Smooth muscle cell (in vitro differentiated cells): ENCODE measurements at regions not wholly inside any gene's neighbourhood (a gene's known extent, or its start where the extent isn't known, plus 50 kb on each side); places are given as distances from the start of the nearest gene placed in this dataset.
"Not testable (repeated sequence)": the region's sequence is repeated elsewhere in the genome, so short reads cannot be mapped to it uniquely, and the experiment has no call there.

ENCODE experiments used
- DNase-seq: peaks from one replicate; lab custom pipeline; 2025; ENCODE audit not compliant: unreplicated experiment; lab: John Stamatoyannopoulos, UW
- H2AFZ ChIP-seq: fragments of 200-600 bp; sonication (generic); 2 replicates; pipeline ENCODE4 v1.6.0; 2016; ENCODE audit warnings: antibody characterized with exemption, low read depth, mild to moderate bottlenecking
- H3F3A ChIP-seq: fragments of 200-600 bp; sonication (generic); 2 replicates; pipeline ENCODE4 v1.6.0; 2017; ENCODE audit warnings: antibody characterized with exemption, low read depth
- H3K27ac ChIP-seq: fragments of 200-600 bp; sonication (generic); 2 replicates; pipeline ENCODE4 v1.5.1; 2016; ENCODE audit warnings: low read depth, mild to moderate bottlenecking
- H3K27me3 ChIP-seq: fragments of 200-600 bp; sonication (generic); 2 replicates; pipeline ENCODE4 v1.6.1; 2016; ENCODE audit warnings: low read depth, mild to moderate bottlenecking
- H3K36me3 ChIP-seq: fragments of 200-600 bp; sonication (generic); 2 replicates; pipeline ENCODE4 v1.5.1; 2016; ENCODE audit warnings: low read depth
- H3K4me1 ChIP-seq: fragments of 200-600 bp; sonication (generic); 2 replicates; pipeline ENCODE4 v1.5.1; 2016; ENCODE audit warnings: low read depth
- H3K4me2 ChIP-seq: fragments of 200-600 bp; sonication (generic); 2 replicates; pipeline ENCODE4 v1.6.0; 2016; ENCODE audit warnings: mild to moderate bottlenecking
- H3K4me3 ChIP-seq: fragments of 200-600 bp; sonication (generic); 2 replicates; pipeline ENCODE4 v1.5.1; 2016; ENCODE audit warnings: mild to moderate bottlenecking
- H3K79me2 ChIP-seq: fragments of 200-600 bp; sonication (generic); 2 replicates; pipeline ENCODE4 v1.6.0; 2016; ENCODE audit warnings: low read depth, mild to moderate bottlenecking
- H3K9ac ChIP-seq: fragments of 200-600 bp; sonication (generic); 2 replicates; pipeline ENCODE4 v1.6.0; 2016; ENCODE audit warnings: low read depth
- H3K9me3 ChIP-seq: fragments of 200-600 bp; sonication (generic); replicated peaks from 2 replicates; pipeline ENCODE4 v1.5.1; 2016; ENCODE audit warnings: low read depth
- H4K20me1 ChIP-seq: fragments of 200-600 bp; sonication (generic); 2 replicates; pipeline ENCODE4 v1.6.0; 2016; ENCODE audit warnings: low read depth
- CTCF ChIP-seq: fragments of 200-600 bp; sonication (generic); IDR thresholded peaks from 2 replicates; pipeline ENCODE4 v1.5.1; 2017; ENCODE audit warnings: borderline replicate concordance, mild to moderate bottlenecking, antibody characterized with exemption; ENCODE audit not compliant: insufficient read depth, poor library complexity, severe bottlenecking
- WGBS: methylation state at CpG from one replicate; pipeline ENCODE4 v1.1.7; 2016; ENCODE audit warnings: low lambda C conversion rate; 5-methylcytosine and 5-hydroxymethylcytosine counted together

DNA sequence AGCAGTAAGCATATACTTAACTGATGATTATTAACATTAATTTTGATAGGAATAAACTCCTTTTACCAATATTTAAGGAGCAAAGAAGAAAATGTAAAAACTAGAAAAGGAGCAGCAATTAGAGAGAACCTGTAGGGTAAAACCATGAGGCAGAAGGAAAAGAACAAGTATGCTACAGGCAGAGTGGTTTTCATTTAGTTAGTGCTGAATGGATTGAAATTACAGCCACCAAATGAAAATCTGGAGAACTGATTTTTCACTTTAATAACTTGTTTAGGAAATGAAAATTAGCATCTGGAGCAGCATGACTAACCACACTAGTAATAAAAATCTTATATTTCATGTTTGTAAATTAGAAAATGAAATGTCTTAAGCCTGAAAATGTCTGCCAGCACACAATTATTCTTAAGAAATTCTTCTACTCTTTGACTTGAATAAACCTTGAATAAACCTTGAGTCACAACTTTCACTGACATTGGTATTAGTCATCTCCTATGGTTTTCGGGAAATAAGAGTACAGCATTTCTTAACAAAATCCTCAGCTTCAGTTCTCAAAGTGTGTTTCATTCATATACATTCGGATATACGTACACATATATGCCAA is 1504.9 kb upstream of the C9orf72 start:
- Histone ChIP-seq H3K36me3 (no peaks in the 10 kb centered on the region), H3K27ac (peak overlapping the region; percentile 29), H3K9ac (no peak overlapping the region), H3F3A (no peaks in the 10 kb centered on the region), H3K4me1 (peaks cover 8% of the 10 kb centered on the region), H3K79me2 (peaks cover 28% of the 10 kb centered on the region), H2AFZ (no peak overlapping the region), H3K9me3 (no peaks in the 10 kb centered on the region), H3K27me3 (no peaks in the 10 kb centered on the region), H3K4me3 (peak overlapping the region; percentile 5), H4K20me1 (peaks cover 6% of the 10 kb centered on the region), H3K4me2 (peak overlapping the region; percentile 75)
- no peak for DNase-seq
- TF ChIP-seq CTCF, result no peak
- 50% methylated on average over 3 of the region's 3 CpGs for WGBS

GRCh38 chr9:29100762-29101161 is 1527.5 kb upstream of the C9orf72 start:
- WGBS, result 50% methylated on average over 2 of the region's 2 CpGs
- DNase-seq, result no peak
- Histone ChIP-seq H2AFZ (no peak overlapping the region), H3F3A (no peaks in the 10 kb centered on the region), H3K9ac (no peak overlapping the region), H4K20me1 (no peaks in the 10 kb centered on the region), H3K36me3 (no peaks in the 10 kb centered on the region), H3K4me1 (no peaks in the 10 kb centered on the region), H3K79me2 (peaks cover 24% of the 10 kb centered on the region), H3K4me3 (no peak overlapping the region), H3K27ac (no peak overlapping the region), H3K27me3 (no peaks in the 10 kb centered on the region), H3K9me3 (no peaks in the 10 kb centered on the region), H3K4me2 (no peak overlapping the region)
- no peak for TF ChIP-seq CTCF

DNA sequence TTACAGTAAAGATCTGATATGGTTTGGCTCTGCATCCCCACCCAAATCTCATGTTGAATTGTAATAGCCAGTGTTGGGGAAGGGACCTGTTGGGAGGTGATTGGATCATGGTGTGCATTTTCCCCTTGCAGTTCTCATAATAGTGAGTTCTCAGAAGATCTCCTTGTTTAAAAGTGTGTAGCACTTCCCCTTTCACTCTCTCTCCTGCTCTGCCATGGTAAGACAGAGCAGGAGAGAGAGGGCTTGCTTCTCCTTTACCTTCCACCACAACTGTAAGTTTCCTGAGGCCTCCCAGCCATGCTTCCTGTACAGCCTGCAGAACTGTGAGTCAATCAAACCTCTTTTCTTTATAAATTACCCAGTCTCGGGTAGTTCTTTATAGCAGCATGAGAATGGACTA is 1530.9 kb upstream of the C9orf72 start:
- not testable (repeated sequence) for H3K4me1 ChIP-seq, H3F3A ChIP-seq, H3K9me3 ChIP-seq, DNase-seq, H2AFZ ChIP-seq, H3K4me2 ChIP-seq, H3K36me3 ChIP-seq, H3K9ac ChIP-seq, H3K27ac ChIP-seq, H3K4me3 ChIP-seq, H3K27me3 ChIP-seq
- peaks cover 10% of the 10 kb centered on the region for H4K20me1 ChIP-seq
- 100% methylated on average over 1 of the region's 1 CpG for WGBS
- peaks cover 30% of the 10 kb centered on the region for H3K79me2 ChIP-seq

- WGBS, result 85% methylated on average over 6 of the region's 6 CpGs
- Histone ChIP-seq H3K4me1 (no peaks in the 10 kb centered on the region), H3K9me3 (no peaks in the 10 kb centered on the region), H3K79me2 (peaks cover 58% of the 10 kb centered on the region), H3F3A (no peaks in the 10 kb centered on the region), H3K27ac (no peak overlapping the region), H3K36me3 (no peaks in the 10 kb centered on the region), H3K4me2 (no peak overlapping the region), H3K27me3 (no peaks in the 10 kb centered on the region), H3K4me3 (no peak overlapping the region), H4K20me1 (no peaks in the 10 kb centered on the region), H3K9ac (no peak overlapping the region), H2AFZ (no peak overlapping the region)
- DNase-seq, result no peak
- TF ChIP-seq CTCF, result no peak
Observed at GRCh38 chr9:29118555-29118954, 1545.3 kb upstream of the C9orf72 start.
